Neural progenitor cell (in vitro differentiated cells): ENCODE measurements at regions not wholly inside any gene's neighbourhood (a gene's known extent, or its start where the extent isn't known, plus 50 kb on each side); places are given as distances from the start of the nearest gene placed in this dataset.

Experiments
- CTCF ChIP-seq: fragments of 200-600 bp; sonication (generic); IDR thresholded peaks from 2 replicates; pipeline ENCODE4 v1.5.1; 2017; ENCODE audit warnings: antibody characterized with exemption, mild to moderate bottlenecking
- EZH2 ChIP-seq: fragments of 200-600 bp; sonication (generic); IDR thresholded peaks from 2 replicates; pipeline ENCODE4 v1.6.1; 2017; ENCODE audit warnings: antibody characterized with exemption, mild to moderate bottlenecking, moderate library complexity
- EZH2phosphoT487 ChIP-seq: fragments of 200-600 bp; sonication (generic); IDR thresholded peaks from 2 replicates; pipeline ENCODE4 v1.6.1; 2017; ENCODE audit warnings: antibody characterized with exemption

DNA sequence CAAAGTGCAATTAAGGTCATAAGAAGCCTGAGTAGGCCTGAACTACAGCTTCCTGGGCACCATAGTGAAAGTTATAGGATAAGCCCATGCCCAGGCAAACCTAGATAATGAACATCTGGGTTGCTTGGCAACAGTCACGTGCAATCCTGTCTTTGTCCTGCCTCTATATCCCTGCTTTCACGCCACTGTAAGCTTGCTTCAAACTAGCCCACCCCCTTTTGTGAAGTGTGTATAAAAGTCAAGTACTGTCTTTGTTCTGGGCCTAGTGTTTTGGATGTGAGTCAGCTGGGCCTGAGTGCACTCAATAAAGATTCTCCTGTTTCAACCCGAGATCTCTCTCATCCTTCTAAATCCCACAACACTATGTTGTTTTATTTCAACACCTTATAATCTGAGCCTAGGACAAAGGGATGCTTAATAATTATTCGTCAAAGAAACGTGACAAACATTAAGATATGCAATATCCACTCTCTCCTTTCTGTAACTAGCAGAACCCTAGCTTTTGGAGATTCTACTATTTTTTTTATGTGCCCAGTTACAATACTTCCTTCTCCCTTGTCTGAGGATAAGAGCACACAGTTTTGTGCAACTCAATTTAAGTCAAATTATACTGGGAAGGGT lies 927.8 kb downstream of the SUCLG1 start:
- TF ChIP-seq EZH2phosphoT487 (no peak), CTCF (no peak), EZH2 (no peak)
